ENCODE measurements at regions not wholly inside any gene's neighbourhood (a gene's known extent, or its start where the extent isn't known, plus 50 kb on each side); places are given as distances from the start of the nearest gene placed in this dataset.

DNA sequence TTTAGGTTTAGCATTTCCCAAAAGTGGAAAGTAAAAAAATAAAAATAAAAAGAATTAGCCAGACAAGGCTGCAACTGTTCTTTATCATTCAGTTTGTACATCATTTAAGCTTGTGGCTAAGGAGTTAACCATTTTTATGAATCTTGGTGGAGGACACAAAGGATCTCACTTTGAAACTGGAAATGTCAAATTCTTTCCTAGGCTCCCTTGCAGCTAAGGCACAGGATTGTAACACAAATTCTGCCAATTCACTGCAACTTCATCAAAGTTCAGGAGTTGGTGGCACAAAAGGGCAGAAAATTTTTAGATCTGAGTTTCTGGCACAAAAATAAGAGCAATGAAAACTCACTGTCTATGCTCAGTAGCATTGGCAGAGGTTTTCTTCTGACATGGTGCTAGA lies 211.2 kb upstream of the SYT10 start:
- Mint-ChIP-seq H3K27me3 (ENCODE audit: low read depth) (no peaks in the 10 kb centered on the region), H3K27ac (0 out of 7 replicates have a peak overlapping the region, but pooled peaks of 1 of the 3 experiments have one; percentile 59), H3K9me3 (peaks cover 47 to 49% of the 10 kb centered on the region in 2 experiments), H3K4me3 (no peak overlapping the region), H3K36me3 (ENCODE audit: insufficient read depth in 1 of 3, low read depth in 3 of 3) (peaks cover 25 to 59% (median 38%) of the 10 kb centered on the region in 3 experiments), H3K4me1 (peaks cover 5 to 17% of the 10 kb centered on the region in 2 experiments; a peak in 3 of 4 replicates)
- Histone ChIP-seq H2BK5ac (ENCODE audit: insufficient read length, low read length) (no peak overlapping the region), H2BK15ac (ENCODE audit: low read depth, low read length) (no peak overlapping the region), H4K20me1 (ENCODE audit: control insufficient read depth, insufficient read depth, insufficient read length) (no peaks in the 10 kb centered on the region), H3K23me2 (ENCODE audit: insufficient read length, low read depth, low read length, poor library complexity, severe bottlenecking) (no peaks in the 10 kb centered on the region), H3K27me3 (ENCODE audit: insufficient read depth, low read length) (no peaks in the 10 kb centered on the region), H2BK12ac (ENCODE audit: insufficient read length, low read depth, low read length) (no peak overlapping the region), H3K56ac (ENCODE audit: insufficient read length, low read depth, low read length) (no peak overlapping the region), H3K4me2 (ENCODE audit: insufficient read depth, insufficient read length, low read length) (no peak overlapping the region), H3K4ac (ENCODE audit: low read depth, low read length) (no peak overlapping the region), H4K8ac (replicated peaks; ENCODE audit: insufficient read length, low read depth, low read length) (no peak overlapping the region), H2BK120ac (ENCODE audit: low read depth, low read length, poor library complexity, severe bottlenecking) (no peak overlapping the region), H2BK20ac (ENCODE audit: low read depth, low read length, poor library complexity, severe bottlenecking) (no peak overlapping the region), H4K91ac (ENCODE audit: insufficient read length, low read depth, low read length) (no peak overlapping the region), H3K14ac (ENCODE audit: insufficient read depth, low read length) (no peak overlapping the region), H3K18ac (ENCODE audit: insufficient read length, low read depth, low read length) (no peak overlapping the region), H3K4me1 (ENCODE audit: insufficient read depth, low read length) (peaks cover 2% of the 10 kb centered on the region; the same call in 1 of the 2 replicates), H4K5ac (ENCODE audit: insufficient read length, low read depth, low read length) (no peak overlapping the region), H3K27ac (ENCODE audit: insufficient read length, low read depth, low read length) (peak overlapping the region; percentile 46), H3T11ph (ENCODE audit: low read length) (no peak overlapping the region), H3K9ac (ENCODE audit: extremely low read depth, insufficient read length, low read length) (no peak overlapping the region), H3K79me2 (ENCODE audit: insufficient read depth, low read length) (no peaks in the 10 kb centered on the region), H3K9me3 (ENCODE audit: control insufficient read depth, low read depth, low read length) (peaks cover 30% of the 10 kb centered on the region), H3K23ac (ENCODE audit: insufficient read length, low read depth, low read length) (no peak overlapping the region), H2AFZ (ENCODE audit: low read length) (no peak overlapping the region), H2AK5ac (ENCODE audit: insufficient read length, low read length) (no peak overlapping the region), H3K79me1 (ENCODE audit: insufficient read depth, low read depth, low read length, poor library complexity, severe bottlenecking) (no peaks in the 10 kb centered on the region)
- no peak for DNase-seq
- TF ChIP-seq, protein P1, sequence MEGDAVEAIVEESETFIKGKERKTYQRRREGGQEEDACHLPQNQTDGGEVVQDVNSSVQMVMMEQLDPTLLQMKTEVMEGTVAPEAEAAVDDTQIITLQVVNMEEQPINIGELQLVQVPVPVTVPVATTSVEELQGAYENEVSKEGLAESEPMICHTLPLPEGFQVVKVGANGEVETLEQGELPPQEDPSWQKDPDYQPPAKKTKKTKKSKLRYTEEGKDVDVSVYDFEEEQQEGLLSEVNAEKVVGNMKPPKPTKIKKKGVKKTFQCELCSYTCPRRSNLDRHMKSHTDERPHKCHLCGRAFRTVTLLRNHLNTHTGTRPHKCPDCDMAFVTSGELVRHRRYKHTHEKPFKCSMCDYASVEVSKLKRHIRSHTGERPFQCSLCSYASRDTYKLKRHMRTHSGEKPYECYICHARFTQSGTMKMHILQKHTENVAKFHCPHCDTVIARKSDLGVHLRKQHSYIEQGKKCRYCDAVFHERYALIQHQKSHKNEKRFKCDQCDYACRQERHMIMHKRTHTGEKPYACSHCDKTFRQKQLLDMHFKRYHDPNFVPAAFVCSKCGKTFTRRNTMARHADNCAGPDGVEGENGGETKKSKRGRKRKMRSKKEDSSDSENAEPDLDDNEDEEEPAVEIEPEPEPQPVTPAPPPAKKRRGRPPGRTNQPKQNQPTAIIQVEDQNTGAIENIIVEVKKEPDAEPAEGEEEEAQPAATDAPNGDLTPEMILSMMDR (conservative IDR thresholded peaks at IDR 0.05): no peak

Data from H9 (cell line).